Upper lobe of left lung (tissue), 6 donors: ENCODE measurements at regions not wholly inside any gene's neighbourhood (a gene's known extent, or its start where the extent isn't known, plus 50 kb on each side); places are given as distances from the start of the nearest gene placed in this dataset.

Source experiments
- ATAC-seq, 2 donors: fragments of 200-7000 bp; cut with Tn5 transposase; one replicate each; pipeline ENCODE4 v1.9.1; 2022; ENCODE audit warnings: mild to moderate bottlenecking in 2 of 2, moderate library complexity in 2 of 2; ENCODE audit not compliant: low FRiP score in 2 of 2
- DNase-seq, 2 donors: peaks; one replicate each; pipeline ENCODE4 v3.0.0-alpha.2; 2019 to 2020
- H3K27ac ChIP-seq, 4 donors: fragments of 200-600 bp; sonication (generic); one replicate each; pipeline ENCODE4 v1.5.1; 2016 to 2019
- H3K27me3 ChIP-seq, 4 donors: fragments of 200-600 bp; sonication (generic); one replicate each; pipeline ENCODE4 v1.5.1; 2017 to 2019
- H3K36me3 ChIP-seq, 4 donors: fragments of 200-600 bp; sonication (generic); one replicate each; pipeline ENCODE4 v1.5.1; 2016 to 2019
- H3K4me1 ChIP-seq, 4 donors: fragments of 200-600 bp; sonication (generic); one replicate each; pipeline ENCODE4 v1.5.1; 2018 to 2019
- H3K4me3 ChIP-seq, 4 donors: fragments of 200-600 bp; sonication (generic); one replicate each; pipeline ENCODE4 v1.5.1; 2017 to 2019; ENCODE audit warnings: mild to moderate bottlenecking in 2 of 4, moderate library complexity in 1 of 4
- H3K9me3 ChIP-seq, 4 donors: fragments of 200-600 bp; sonication (generic); one replicate each; pipeline ENCODE4 v1.5.1; 2018 to 2019
- CTCF ChIP-seq, 6 experiments: fragments of 450-650 bp in 4 of 6; fragments of 200-600 bp in 2 of 6; sonication (generic) in 2 of 6; IDR thresholded peaks; one replicate each; pipeline ENCODE4 v1.5.1; 2016 to 2019; ENCODE audit warnings: antibody characterized with exemption in 6 of 6
- EP300 ChIP-seq, 4 donors: sonication (generic); formaldehyde crosslinking; IDR thresholded peaks; one replicate each; pipeline ENCODE4 v1.5.1; 2017; ENCODE audit warnings: antibody characterized with exemption in 4 of 4, control low read depth in 2 of 4
- POLR2A ChIP-seq, 4 donors: fragments of 450-650 bp; IDR thresholded peaks; one replicate each; pipeline ENCODE4 v1.5.1; 2016 to 2017; ENCODE audit warnings: antibody characterized with exemption in 4 of 4, mild to moderate bottlenecking in 2 of 4
- POLR2AphosphoS5 ChIP-seq, 2 donors: sonication (generic); formaldehyde crosslinking; IDR thresholded peaks; one replicate each; pipeline ENCODE4 v1.5.1; 2017; ENCODE audit warnings: antibody characterized with exemption in 2 of 2
- WGBS, 2 donors: methylation state at CpG; one replicate each; pipeline ENCODE4 v1.1.5; 2017 to 2018; 5-methylcytosine and 5-hydroxymethylcytosine counted together
- donor health status: DM: no; HTN: no; CAD: no; lungs with moderate emphysema.
- donor health status: DM: no; HTN: yes; CAD: no; lungs with severe emphysema.

GRCh38 chr2:102086150-102086872 is 56.2 kb upstream of the IL1R1 start:
- TF ChIP-seq POLR2A (IDR thresholded peaks at IDR 0.05) (no peak), POLR2AphosphoS5 (IDR thresholded peaks at IDR 0.05) (no peak), CTCF (IDR thresholded peaks at IDR 0.05) (no peak), EP300 (IDR thresholded peaks at IDR 0.05) (no peak)
- H3K4me1 ChIP-seq: peaks cover 17 to 21% (median 20%) of the 10 kb centered on the region in 4 donors

GRCh38 chr2:102091121-102091520 is 51.4 kb upstream of the IL1R1 start:
- ATAC-seq (no peak), DNase-seq (no peak)
- no peak overlapping the region for H3K4me3 ChIP-seq
- no peaks in the 10 kb centered on the region for H3K27me3 ChIP-seq
- no peaks in the 10 kb centered on the region for H3K36me3 ChIP-seq
- no peak overlapping the region for H3K27ac ChIP-seq
- H3K4me1 ChIP-seq: peaks cover 8 to 14% (median 9%) of the 10 kb centered on the region in 4 donors
- H3K9me3 ChIP-seq: no peaks in the 10 kb centered on the region
- TF ChIP-seq EP300 (IDR thresholded peaks at IDR 0.05) (no peak), CTCF (IDR thresholded peaks at IDR 0.05) (no peak), POLR2A (IDR thresholded peaks at IDR 0.05) (no peak), POLR2AphosphoS5 (IDR thresholded peaks at IDR 0.05) (no peak)

More at GRCh38 chr2:102086150-102086872, 56.2 kb upstream of the IL1R1 start:
- H3K4me3 ChIP-seq: no peak overlapping the region
- ATAC-seq (no peak), DNase-seq (no peak)
- no peaks in the 10 kb centered on the region for H3K9me3 ChIP-seq
- no peaks in the 10 kb centered on the region for H3K36me3 ChIP-seq
- H3K27me3 ChIP-seq: no peaks in the 10 kb centered on the region
- 68 to 70% methylated on average over 6 of the region's 6 CpGs for whole genome bisulfite sequencing, 2 donors
- H3K27ac ChIP-seq: no peak overlapping the region

- DNase-seq: no peak
- Histone ChIP-seq H3K4me1 (peaks cover 8 to 21% (median 10%) of the 10 kb centered on the region in 4 donors), H3K27ac (no peak overlapping the region), H3K27me3 (no peaks in the 10 kb centered on the region), H3K36me3 (no peaks in the 10 kb centered on the region), H3K4me3 (no peak overlapping the region), H3K9me3 (no peaks in the 10 kb centered on the region)
- no peak for ATAC-seq
- TF ChIP-seq POLR2A (IDR thresholded peaks at IDR 0.05): no peak
- 92 to 93% methylated on average over 1 of the region's 1 CpG for WGBS, 2 donors
Measured at GRCh38 chr2:102091908-102092307, 50.6 kb upstream of the IL1R1 start.

- no peak for DNase-seq
- Histone ChIP-seq H3K4me3 (no peak overlapping the region), H3K36me3 (no peaks in the 10 kb centered on the region), H3K9me3 (no peaks in the 10 kb centered on the region), H3K27me3 (no peaks in the 10 kb centered on the region), H3K27ac (no peak overlapping the region), H3K4me1 (peaks cover 8 to 21% (median 10%) of the 10 kb centered on the region in 4 donors)
- no peak for ATAC-seq
- TF ChIP-seq POLR2AphosphoS5 (IDR thresholded peaks at IDR 0.05): no peak
- no peak for TF ChIP-seq CTCF (IDR thresholded peaks at IDR 0.05)
- TF ChIP-seq POLR2A (IDR thresholded peaks at IDR 0.05): no peak
- no peak for TF ChIP-seq EP300 (IDR thresholded peaks at IDR 0.05)
- 75 to 81% methylated on average over 7 of the region's 7 CpGs for WGBS, 2 donors
Measured at GRCh38 chr2:102092535-102092934, 50.0 kb upstream of the IL1R1 start.
